ENCODE measurements at regions not wholly inside any gene's neighbourhood (a gene's known extent, or its start where the extent isn't known, plus 50 kb on each side); places are given as distances from the start of the nearest gene placed in this dataset.

GRCh38 chr1:187275346-187275745 is 446.6 kb downstream of the PLA2G4A start:
- TF ChIP-seq, protein P1, sequence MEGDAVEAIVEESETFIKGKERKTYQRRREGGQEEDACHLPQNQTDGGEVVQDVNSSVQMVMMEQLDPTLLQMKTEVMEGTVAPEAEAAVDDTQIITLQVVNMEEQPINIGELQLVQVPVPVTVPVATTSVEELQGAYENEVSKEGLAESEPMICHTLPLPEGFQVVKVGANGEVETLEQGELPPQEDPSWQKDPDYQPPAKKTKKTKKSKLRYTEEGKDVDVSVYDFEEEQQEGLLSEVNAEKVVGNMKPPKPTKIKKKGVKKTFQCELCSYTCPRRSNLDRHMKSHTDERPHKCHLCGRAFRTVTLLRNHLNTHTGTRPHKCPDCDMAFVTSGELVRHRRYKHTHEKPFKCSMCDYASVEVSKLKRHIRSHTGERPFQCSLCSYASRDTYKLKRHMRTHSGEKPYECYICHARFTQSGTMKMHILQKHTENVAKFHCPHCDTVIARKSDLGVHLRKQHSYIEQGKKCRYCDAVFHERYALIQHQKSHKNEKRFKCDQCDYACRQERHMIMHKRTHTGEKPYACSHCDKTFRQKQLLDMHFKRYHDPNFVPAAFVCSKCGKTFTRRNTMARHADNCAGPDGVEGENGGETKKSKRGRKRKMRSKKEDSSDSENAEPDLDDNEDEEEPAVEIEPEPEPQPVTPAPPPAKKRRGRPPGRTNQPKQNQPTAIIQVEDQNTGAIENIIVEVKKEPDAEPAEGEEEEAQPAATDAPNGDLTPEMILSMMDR (IDR thresholded peaks at IDR 0.05) = no peak
- TF ChIP-seq EP300 (IDR thresholded peaks at IDR 0.05) = no peak

Data from sigmoid colon (tissue), 4 donors.